ENCODE measurements at regions not wholly inside any gene's neighbourhood (a gene's known extent, or its start where the extent isn't known, plus 50 kb on each side); places are given as distances from the start of the nearest gene placed in this dataset.

GRCh38 chr2:67851016-67851415 is 211.8 kb downstream of the C1D start:
- H3K36me3 ChIP-seq (ENCODE audit: control insufficient read depth in 2 of 2, extremely low read depth in 1 of 2, insufficient read depth in 2 of 2, low read length in 2 of 2) = no peaks in the 10 kb centered on the region
- no peaks in the 10 kb centered on the region for H3K9me3 ChIP-seq (replicated peaks; ENCODE audit: control insufficient read depth, insufficient read depth, low read length)
- TF ChIP-seq, protein P1, sequence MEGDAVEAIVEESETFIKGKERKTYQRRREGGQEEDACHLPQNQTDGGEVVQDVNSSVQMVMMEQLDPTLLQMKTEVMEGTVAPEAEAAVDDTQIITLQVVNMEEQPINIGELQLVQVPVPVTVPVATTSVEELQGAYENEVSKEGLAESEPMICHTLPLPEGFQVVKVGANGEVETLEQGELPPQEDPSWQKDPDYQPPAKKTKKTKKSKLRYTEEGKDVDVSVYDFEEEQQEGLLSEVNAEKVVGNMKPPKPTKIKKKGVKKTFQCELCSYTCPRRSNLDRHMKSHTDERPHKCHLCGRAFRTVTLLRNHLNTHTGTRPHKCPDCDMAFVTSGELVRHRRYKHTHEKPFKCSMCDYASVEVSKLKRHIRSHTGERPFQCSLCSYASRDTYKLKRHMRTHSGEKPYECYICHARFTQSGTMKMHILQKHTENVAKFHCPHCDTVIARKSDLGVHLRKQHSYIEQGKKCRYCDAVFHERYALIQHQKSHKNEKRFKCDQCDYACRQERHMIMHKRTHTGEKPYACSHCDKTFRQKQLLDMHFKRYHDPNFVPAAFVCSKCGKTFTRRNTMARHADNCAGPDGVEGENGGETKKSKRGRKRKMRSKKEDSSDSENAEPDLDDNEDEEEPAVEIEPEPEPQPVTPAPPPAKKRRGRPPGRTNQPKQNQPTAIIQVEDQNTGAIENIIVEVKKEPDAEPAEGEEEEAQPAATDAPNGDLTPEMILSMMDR (IDR thresholded peaks at IDR 0.05; ENCODE audit: extremely low read depth in 1 of 2, insufficient read depth in 1 of 2, low read depth in 1 of 2, low read length in 2 of 2) = no peak
- TF ChIP-seq FOS (IDR thresholded peaks at IDR 0.05; ENCODE audit: borderline replicate concordance, insufficient read depth, low read length) = no peak
- TF ChIP-seq MYC (IDR thresholded peaks at IDR 0.05; ENCODE audit: low read depth, low read length) = no peak
- no peak for TF ChIP-seq POLR2A (IDR thresholded peaks at IDR 0.05; ENCODE audit: low read depth, low read length)
- no peak for TF ChIP-seq JUN (IDR thresholded peaks at IDR 0.05; ENCODE audit: borderline replicate concordance, insufficient read depth, insufficient read length, low read depth)
- TF ChIP-seq, protein P2, sequence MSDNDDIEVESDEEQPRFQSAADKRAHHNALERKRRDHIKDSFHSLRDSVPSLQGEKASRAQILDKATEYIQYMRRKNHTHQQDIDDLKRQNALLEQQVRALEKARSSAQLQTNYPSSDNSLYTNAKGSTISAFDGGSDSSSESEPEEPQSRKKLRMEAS (IDR thresholded peaks at IDR 0.05; ENCODE audit: insufficient read depth, insufficient read length) = no peak
- H3K79me2 ChIP-seq (ENCODE audit: control insufficient read depth, insufficient read depth, low read length) = no peaks in the 10 kb centered on the region
- CTCF ChIA-PET = no interaction called here
- no peak for FAIRE-seq
- no peak for DNase-seq (ENCODE audit: low read depth, low spot score)
- H3K4me3 ChIP-seq (replicated peaks in 1 of 3; ENCODE audit: insufficient read depth in 1 of 3, low read depth in 1 of 3, low read length in 3 of 3) = no peak overlapping the region
- H3K9me1 ChIP-seq (replicated peaks; ENCODE audit: control insufficient read depth, extremely low read depth, insufficient read depth, low read length) = no peaks in the 10 kb centered on the region
- peaks cover 4% of the 10 kb centered on the region for H3K4me1 ChIP-seq (ENCODE audit: control insufficient read depth, extremely low read depth, insufficient read depth, low read length)
- H2AFZ ChIP-seq (ENCODE audit: low read depth, low read length) = no peak overlapping the region
- H3K9ac ChIP-seq (replicated peaks; ENCODE audit: extremely low read depth, insufficient read depth, low read length) = no peak overlapping the region
- H3K4me2 ChIP-seq (ENCODE audit: insufficient read depth, low read length) = no peak overlapping the region
- no peaks in the 10 kb centered on the region for H3K27me3 ChIP-seq (ENCODE audit: control insufficient read depth in 2 of 2, insufficient read depth in 2 of 2, low read length in 2 of 2)
- intact Hi-C loops (cut with micrococcal nuclease) (no loop called here), dilution Hi-C loops (cut with MboI; ENCODE audit: extremely low pct_ligation_motif_present, low sequenced_read_pairs) (no loop called here)
- H3K27ac ChIP-seq (ENCODE audit: insufficient read depth, low read depth, low read length) = no peak overlapping the region
- no peaks in the 10 kb centered on the region for H4K20me1 ChIP-seq (replicated peaks; ENCODE audit: control insufficient read depth, extremely low read depth, insufficient read depth, low read length)
- POLR2A ChIA-PET = no interaction called here
- no TSS peak for BruUV-seq (replicated peaks)
